Activated naive CD8-positive, alpha-beta T cell treated with anti-CD3 and anti-CD28 coated beads for 36 hours (primary cell): ENCODE measurements at regions not wholly inside any gene's neighbourhood (a gene's known extent, or its start where the extent isn't known, plus 50 kb on each side); places are given as distances from the start of the nearest gene placed in this dataset.

Experiments used
- DNase-seq: peaks from one replicate; pipeline ENCODE4 v3.0.0; 2021
- H3K27ac Mint-ChIP-seq: one replicate; pipeline ENCODE4 v1.8.0; 2022; ENCODE audit warnings: mild to moderate bottlenecking, moderate library complexity, mixed read lengths
- H3K27me3 Mint-ChIP-seq: one replicate; pipeline ENCODE4 v1.8.0; 2022; ENCODE audit warnings: mild to moderate bottlenecking, mixed read lengths
- H3K36me3 Mint-ChIP-seq: one replicate; pipeline ENCODE4 v1.8.0; 2021; ENCODE audit warnings: mild to moderate bottlenecking, mixed read lengths
- H3K4me1 Mint-ChIP-seq: one replicate; pipeline ENCODE4 v1.8.0; 2021; ENCODE audit warnings: mixed read lengths
- H3K4me3 Mint-ChIP-seq: one replicate; pipeline ENCODE4 v1.8.0; 2022; ENCODE audit warnings: mild to moderate bottlenecking, moderate library complexity, mixed read lengths
- H3K9me3 Mint-ChIP-seq: one replicate; pipeline ENCODE4 v1.8.0; 2022; ENCODE audit warnings: mixed read lengths

GRCh38 chr5:159629158-159629557 lies 287.1 kb upstream of the ADRA1B start:
- peaks cover 3% of the 10 kb centered on the region for H3K9me3 Mint-ChIP-seq
- no peaks in the 10 kb centered on the region for H3K36me3 Mint-ChIP-seq
- no peaks in the 10 kb centered on the region for H3K4me1 Mint-ChIP-seq
- peaks cover 8% of the 10 kb centered on the region for H3K27me3 Mint-ChIP-seq
- H3K27ac Mint-ChIP-seq = no peak overlapping the region
- no peak for DNase-seq
- H3K4me3 Mint-ChIP-seq = no peak overlapping the region

GRCh38 chr5:159630545-159630944 lies 285.7 kb upstream of the ADRA1B start:
- Mint-ChIP-seq H3K9me3 (peaks cover 3% of the 10 kb centered on the region), H3K4me1 (no peaks in the 10 kb centered on the region), H3K36me3 (no peaks in the 10 kb centered on the region), H3K27ac (no peak overlapping the region), H3K4me3 (no peak overlapping the region), H3K27me3 (peaks cover 17% of the 10 kb centered on the region)
- no peak for DNase-seq

GRCh38 chr5:159631001-159631400 lies 285.3 kb upstream of the ADRA1B start:
- Mint-ChIP-seq H3K4me1 (no peaks in the 10 kb centered on the region), H3K9me3 (peaks cover 5% of the 10 kb centered on the region), H3K36me3 (no peaks in the 10 kb centered on the region), H3K4me3 (no peak overlapping the region), H3K27ac (no peak overlapping the region), H3K27me3 (peaks cover 21% of the 10 kb centered on the region)
- DNase-seq = no peak

GRCh38 chr5:159632866-159633265 lies 283.4 kb upstream of the ADRA1B start:
- Mint-ChIP-seq H3K4me1 (no peaks in the 10 kb centered on the region), H3K4me3 (no peak overlapping the region)
- no peak for DNase-seq

GRCh38 chr5:159638481-159638880 lies 277.8 kb upstream of the ADRA1B start:
- Mint-ChIP-seq H3K9me3 (peaks cover 8% of the 10 kb centered on the region), H3K4me3 (no peak overlapping the region), H3K27ac (no peak overlapping the region), H3K36me3 (no peaks in the 10 kb centered on the region), H3K27me3 (peaks cover 27% of the 10 kb centered on the region), H3K4me1 (no peaks in the 10 kb centered on the region)
- no peak for DNase-seq

More at GRCh38 chr5:159632866-159633265, 283.4 kb upstream of the ADRA1B start:
- Mint-ChIP-seq H3K27me3 (peaks cover 29% of the 10 kb centered on the region), H3K27ac (no peak overlapping the region), H3K9me3 (peaks cover 8% of the 10 kb centered on the region), H3K36me3 (no peaks in the 10 kb centered on the region)

- Mint-ChIP-seq H3K4me1 (no peaks in the 10 kb centered on the region), H3K36me3 (no peaks in the 10 kb centered on the region), H3K27ac (no peak overlapping the region), H3K27me3 (peaks cover 25% of the 10 kb centered on the region), H3K9me3 (peaks cover 8% of the 10 kb centered on the region), H3K4me3 (no peak overlapping the region)
- DNase-seq = no peak
These were observed 277.2 kb upstream of the ADRA1B start for GRCh38 chr5:159638954-159639559.

GRCh38 chr5:159639590-159639989 lies 276.7 kb upstream of the ADRA1B start:
- no peaks in the 10 kb centered on the region for H3K36me3 Mint-ChIP-seq
- H3K27ac Mint-ChIP-seq = no peak overlapping the region
- H3K4me1 Mint-ChIP-seq = no peaks in the 10 kb centered on the region
- H3K9me3 Mint-ChIP-seq = peaks cover 8% of the 10 kb centered on the region
- H3K4me3 Mint-ChIP-seq = no peak overlapping the region
- H3K27me3 Mint-ChIP-seq = peaks cover 30% of the 10 kb centered on the region
- DNase-seq = no peak

- H3K9me3 Mint-ChIP-seq = peaks cover 5% of the 10 kb centered on the region
- H3K4me1 Mint-ChIP-seq = no peaks in the 10 kb centered on the region
- H3K27me3 Mint-ChIP-seq = peaks cover 22% of the 10 kb centered on the region
- no peak for DNase-seq
- H3K27ac Mint-ChIP-seq = no peak overlapping the region
- H3K4me3 Mint-ChIP-seq = no peak overlapping the region
- no peaks in the 10 kb centered on the region for H3K36me3 Mint-ChIP-seq
These were observed 275.8 kb upstream of the ADRA1B start for GRCh38 chr5:159640446-159640845.

- no peak overlapping the region for H3K4me3 Mint-ChIP-seq
- H3K27ac Mint-ChIP-seq = no peak overlapping the region
- no peaks in the 10 kb centered on the region for H3K36me3 Mint-ChIP-seq
- H3K4me1 Mint-ChIP-seq = no peaks in the 10 kb centered on the region
- no peak for DNase-seq
- peaks cover 4% of the 10 kb centered on the region for H3K9me3 Mint-ChIP-seq
- H3K27me3 Mint-ChIP-seq = peaks cover 18% of the 10 kb centered on the region
These were observed 275.4 kb upstream of the ADRA1B start for GRCh38 chr5:159640921-159641320.

GRCh38 chr5:159641371-159642039 lies 274.8 kb upstream of the ADRA1B start:
- Mint-ChIP-seq H3K27ac (no peak overlapping the region), H3K27me3 (peaks cover 20% of the 10 kb centered on the region), H3K9me3 (peaks cover 4% of the 10 kb centered on the region), H3K4me3 (no peak overlapping the region), H3K4me1 (no peaks in the 10 kb centered on the region), H3K36me3 (no peaks in the 10 kb centered on the region)
- DNase-seq = no peak

- H3K4me1 Mint-ChIP-seq = no peaks in the 10 kb centered on the region
- no peaks in the 10 kb centered on the region for H3K36me3 Mint-ChIP-seq
- H3K27me3 Mint-ChIP-seq = peaks cover 23% of the 10 kb centered on the region
- no peak overlapping the region for H3K4me3 Mint-ChIP-seq
- H3K9me3 Mint-ChIP-seq = peaks cover under 1% of the 10 kb centered on the region
- no peak overlapping the region for H3K27ac Mint-ChIP-seq
- DNase-seq = no peak
These were observed 273.9 kb upstream of the ADRA1B start for GRCh38 chr5:159642379-159642778.

GRCh38 chr5:159644053-159644452 lies 272.2 kb upstream of the ADRA1B start:
- no peaks in the 10 kb centered on the region for H3K9me3 Mint-ChIP-seq
- no peak for DNase-seq
- H3K36me3 Mint-ChIP-seq = no peaks in the 10 kb centered on the region
- H3K27ac Mint-ChIP-seq = no peak overlapping the region
- H3K4me3 Mint-ChIP-seq = no peak overlapping the region
- H3K27me3 Mint-ChIP-seq = peaks cover 24% of the 10 kb centered on the region
- H3K4me1 Mint-ChIP-seq = no peaks in the 10 kb centered on the region

- H3K27me3 Mint-ChIP-seq = peaks cover 25% of the 10 kb centered on the region
- H3K9me3 Mint-ChIP-seq = no peaks in the 10 kb centered on the region
- no peak overlapping the region for H3K4me3 Mint-ChIP-seq
- no peaks in the 10 kb centered on the region for H3K36me3 Mint-ChIP-seq
- H3K27ac Mint-ChIP-seq = no peak overlapping the region
- DNase-seq = no peak
- no peaks in the 10 kb centered on the region for H3K4me1 Mint-ChIP-seq
These were observed 271.0 kb upstream of the ADRA1B start for GRCh38 chr5:159645179-159645846.

GRCh38 chr5:159650803-159651202 lies 265.5 kb upstream of the ADRA1B start:
- Mint-ChIP-seq H3K9me3 (no peaks in the 10 kb centered on the region), H3K27me3 (peaks cover 18% of the 10 kb centered on the region), H3K27ac (no peak overlapping the region), H3K4me1 (no peaks in the 10 kb centered on the region), H3K4me3 (no peak overlapping the region), H3K36me3 (no peaks in the 10 kb centered on the region)
- no peak for DNase-seq

GRCh38 chr5:159655757-159656409 lies 260.4 kb upstream of the ADRA1B start:
- Mint-ChIP-seq H3K36me3 (no peaks in the 10 kb centered on the region), H3K27me3 (no peaks in the 10 kb centered on the region), H3K27ac (no peak overlapping the region), H3K9me3 (no peaks in the 10 kb centered on the region), H3K4me1 (no peaks in the 10 kb centered on the region), H3K4me3 (no peak overlapping the region)
- DNase-seq = no peak
